Stomach (tissue), 8 donors: ENCODE measurements at regions not wholly inside any gene's neighbourhood (a gene's known extent, or its start where the extent isn't known, plus 50 kb on each side); places are given as distances from the start of the nearest gene placed in this dataset.

Source experiments
- DNase-seq, 2 donors: peaks; one replicate each; pipeline versions ENCODE4 v3.0.0 to v3.0.0-alpha.2; 2013 to 2019
- H3K27ac ChIP-seq, 5 donors: fragments of 200-600 bp in 4 of 5; sonication (generic) in 4 of 5; one replicate each; pipeline ENCODE4 v1.5.1; 2013 to 2019; ENCODE audit warnings: mild to moderate bottlenecking in 1 of 5, moderate library complexity in 1 of 5
- H3K27me3 ChIP-seq, 3 donors: fragments of 200-600 bp; sonication (generic); one replicate each; pipeline ENCODE4 v1.5.1; 2017 to 2019; ENCODE audit warnings: mixed run types in 1 of 3
- H3K36me3 ChIP-seq, 4 donors: fragments of 200-600 bp; sonication (generic); 1 replicate in 3 of 4; 2 replicates in 1 of 4; pipeline ENCODE4 v1.5.1; 2016 to 2019
- H3K4me1 ChIP-seq, 4 donors: fragments of 200-600 bp; sonication (generic); one replicate each; pipeline ENCODE4 v1.5.1; 2016 to 2019
- H3K4me3 ChIP-seq, 4 donors: fragments of 200-600 bp; sonication (generic) in 3 of 4; one replicate each; pipeline ENCODE4 v1.5.1; 2016 to 2019; ENCODE audit warnings: mild to moderate bottlenecking in 1 of 4
- H3K9me3 ChIP-seq, 4 donors: fragments of 200-600 bp; sonication (generic); one replicate each; pipeline ENCODE4 v1.5.1; 2016 to 2019
- EP300 ChIP-seq: sonication (generic); formaldehyde crosslinking; IDR thresholded peaks from one replicate; pipeline ENCODE4 v1.6.1; 2017; ENCODE audit warnings: antibody characterized with exemption
- POLR2A ChIP-seq, 4 donors: fragments of 450-650 bp; IDR thresholded peaks; one replicate each; pipeline ENCODE4 v1.6.1; 2016; ENCODE audit warnings: antibody characterized with exemption in 4 of 4, control low read depth in 2 of 4, mild to moderate bottlenecking in 1 of 4, moderate library complexity in 1 of 4
- POLR2AphosphoS5 ChIP-seq, 3 donors: sonication (generic); formaldehyde crosslinking; IDR thresholded peaks; one replicate each; pipeline ENCODE4 v1.6.1; 2016; ENCODE audit warnings: antibody characterized with exemption in 3 of 3
- WGBS, 5 donors: extraction: QIAGEN DNeasy Blood & Tissue Kit in 3 of 5; methylation state at CpG; one replicate each; pipeline versions ENCODE4 v1.1.5 to v1.1.7; 2013 to 2018; 5-methylcytosine and 5-hydroxymethylcytosine counted together
- intact Hi-C: fragments of 100-400 bp; cut with DNase I; formaldehyde crosslinking; loops from one replicate; pipeline ENCODE4 v1.15.1; 2023; ENCODE audit warnings: low total_unique reads
- TF ChIP-seq, protein P1 (sequence below), 7 experiments: fragments of 450-650 bp in 4 of 7; fragments of 200-600 bp in 3 of 7; sonication (generic) in 3 of 7; IDR thresholded peaks; one replicate each; pipeline ENCODE4 v1.5.1; 2016 to 2019; ENCODE audit warnings: antibody characterized with exemption in 7 of 7, control low read depth in 2 of 7, mild to moderate bottlenecking in 1 of 7
- donor health status: healthy with polysubstance abuse.
- donor health status: Bipolar disorder and iron deficiency.
- donor health status: healthy.

DNA sequence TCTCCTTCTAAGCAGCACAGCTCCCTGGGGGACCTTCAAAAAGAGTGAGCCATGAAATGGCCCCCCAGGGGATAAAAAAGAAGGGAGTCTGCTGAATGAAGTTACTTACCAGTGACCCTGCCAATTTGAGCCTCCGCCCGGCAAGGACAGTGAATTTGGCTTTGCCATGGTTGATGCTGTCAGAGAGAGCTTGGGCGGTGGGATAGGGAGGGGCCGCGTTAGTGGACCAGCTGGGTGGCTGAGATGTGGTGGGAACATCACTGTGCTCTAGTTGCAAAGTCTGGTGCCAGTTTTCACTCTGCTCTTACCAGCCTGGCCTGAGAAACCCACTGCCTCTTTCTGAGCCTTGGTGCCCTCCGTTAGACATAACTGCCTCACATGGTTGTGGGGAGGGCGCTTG lies 114.6 kb downstream of the MRM1 start:
- intact Hi-C loops = no loop called here
- no peaks in the 10 kb centered on the region for H3K9me3 ChIP-seq
- WGBS, 5 donors = 82 to 91% (median 88%) methylated on average over 7 of the region's 7 CpGs

DNA sequence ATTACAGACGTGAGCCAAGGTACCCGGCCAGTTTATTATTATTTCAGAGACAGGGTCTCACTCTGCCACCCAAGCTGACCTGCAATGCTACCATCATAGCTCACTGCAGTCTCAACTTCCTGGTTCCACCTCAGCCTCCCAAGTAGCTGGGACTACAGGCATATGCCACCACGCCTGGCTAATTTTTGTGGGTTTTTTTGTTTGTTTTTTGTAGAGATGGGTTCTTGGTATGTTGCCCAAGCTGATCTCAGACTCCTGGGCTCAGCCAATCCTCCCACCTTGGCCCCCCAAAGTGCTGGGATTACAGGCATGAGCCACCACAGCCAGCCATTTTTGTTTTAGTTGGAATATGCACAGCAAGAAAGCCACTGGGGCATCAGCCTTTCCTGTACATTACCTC lies 115.7 kb downstream of the MRM1 start:
- H3K4me3 ChIP-seq = no peak overlapping the region
- peaks cover 0 to 33% (median under 1%) of the 10 kb centered on the region in 3 donors for H3K27me3 ChIP-seq
- no peak overlapping the region for H3K27ac ChIP-seq
- H3K36me3 ChIP-seq = no peaks in the 10 kb centered on the region
- 77 to 87% (median 79%) methylated on average over 3 of the region's 3 CpGs for WGBS, 5 donors
- no peak for DNase-seq
- H3K4me1 ChIP-seq = peaks cover 4 to 5% (median 4%) of the 10 kb centered on the region in 4 donors
- intact Hi-C loops = no loop called here
- TF ChIP-seq, protein P1, sequence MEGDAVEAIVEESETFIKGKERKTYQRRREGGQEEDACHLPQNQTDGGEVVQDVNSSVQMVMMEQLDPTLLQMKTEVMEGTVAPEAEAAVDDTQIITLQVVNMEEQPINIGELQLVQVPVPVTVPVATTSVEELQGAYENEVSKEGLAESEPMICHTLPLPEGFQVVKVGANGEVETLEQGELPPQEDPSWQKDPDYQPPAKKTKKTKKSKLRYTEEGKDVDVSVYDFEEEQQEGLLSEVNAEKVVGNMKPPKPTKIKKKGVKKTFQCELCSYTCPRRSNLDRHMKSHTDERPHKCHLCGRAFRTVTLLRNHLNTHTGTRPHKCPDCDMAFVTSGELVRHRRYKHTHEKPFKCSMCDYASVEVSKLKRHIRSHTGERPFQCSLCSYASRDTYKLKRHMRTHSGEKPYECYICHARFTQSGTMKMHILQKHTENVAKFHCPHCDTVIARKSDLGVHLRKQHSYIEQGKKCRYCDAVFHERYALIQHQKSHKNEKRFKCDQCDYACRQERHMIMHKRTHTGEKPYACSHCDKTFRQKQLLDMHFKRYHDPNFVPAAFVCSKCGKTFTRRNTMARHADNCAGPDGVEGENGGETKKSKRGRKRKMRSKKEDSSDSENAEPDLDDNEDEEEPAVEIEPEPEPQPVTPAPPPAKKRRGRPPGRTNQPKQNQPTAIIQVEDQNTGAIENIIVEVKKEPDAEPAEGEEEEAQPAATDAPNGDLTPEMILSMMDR (IDR thresholded peaks at IDR 0.05) = no peak
- no peak for TF ChIP-seq POLR2AphosphoS5 (IDR thresholded peaks at IDR 0.05)
- no peak for TF ChIP-seq EP300
- no peak for TF ChIP-seq POLR2A (IDR thresholded peaks at IDR 0.05)
- H3K9me3 ChIP-seq = no peaks in the 10 kb centered on the region

More for the DNA sequence above, 114.6 kb downstream of the MRM1 start:
- Histone ChIP-seq H3K4me3 (no peak overlapping the region), H3K27me3 (peaks cover 0 to 33% (median 0%) of the 10 kb centered on the region in 3 donors), H3K4me1 (no peaks in the 10 kb centered on the region), H3K36me3 (no peaks in the 10 kb centered on the region), H3K27ac (no peak overlapping the region)
- DNase-seq = no peak
- TF ChIP-seq EP300 = no peak
- TF ChIP-seq, protein P1 (IDR thresholded peaks at IDR 0.05) = no peak
- TF ChIP-seq POLR2AphosphoS5 (IDR thresholded peaks at IDR 0.05) = no peak
- TF ChIP-seq POLR2A (IDR thresholded peaks at IDR 0.05) = no peak

DNA sequence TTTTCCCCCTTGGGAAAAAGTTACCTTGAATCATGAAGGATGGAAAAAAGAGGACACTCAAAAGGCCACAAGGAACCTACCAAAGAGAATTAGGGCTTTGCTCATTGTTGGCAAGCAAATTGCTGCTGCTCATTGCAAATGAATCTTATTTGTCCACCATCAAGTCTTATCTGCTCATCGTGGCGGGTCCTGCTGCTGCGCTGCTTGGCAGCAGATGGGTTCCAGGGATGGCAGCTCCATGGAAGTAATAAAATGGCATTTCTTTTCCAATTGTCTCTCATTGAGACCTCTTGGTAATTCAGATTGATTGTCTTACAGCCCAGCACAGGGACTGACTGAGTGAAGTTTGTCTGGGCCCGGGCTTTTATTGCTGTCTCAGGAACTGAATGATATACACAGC lies 118.7 kb downstream of the MRM1 start:
- TF ChIP-seq POLR2AphosphoS5 (IDR thresholded peaks at IDR 0.05) (no peak), EP300 (no peak), POLR2A (IDR thresholded peaks at IDR 0.05) (no peak)
- TF ChIP-seq, protein P1 (IDR thresholded peaks at IDR 0.05) = no peak
- intact Hi-C loops = no loop called here
- peaks cover 0 to 28% (median 5%) of the 10 kb centered on the region in 3 donors for H3K27me3 ChIP-seq
- H3K27ac ChIP-seq = no peak overlapping the region
- DNase-seq = no peak
- WGBS, 5 donors = 75 to 94% (median 86%) methylated on average over 4 of the region's 4 CpGs
- H3K36me3 ChIP-seq = no peaks in the 10 kb centered on the region
- no peak overlapping the region for H3K4me3 ChIP-seq
- no peaks in the 10 kb centered on the region for H3K9me3 ChIP-seq
- H3K4me1 ChIP-seq = peaks cover 11 to 16% (median 13%) of the 10 kb centered on the region in 4 donors

GRCh38 chr17:36721560-36722120 lies 120.3 kb downstream of the MRM1 start:
- Histone ChIP-seq H3K27me3 (peaks cover 0 to 21% (median 5%) of the 10 kb centered on the region in 3 donors), H3K36me3 (no peaks in the 10 kb centered on the region), H3K9me3 (no peaks in the 10 kb centered on the region), H3K4me3 (peak overlapping the region; percentile 47 to 53 (median 48)), H3K4me1 (peaks cover 11 to 16% (median 13%) of the 10 kb centered on the region in 4 donors), H3K27ac (peak overlapping the region in 1 of 5 donors; percentile 73)
- DNase-seq = no peak
- 35 to 59% (median 50%) methylated on average over 8 of the region's 8 CpGs for WGBS, 5 donors
- TF ChIP-seq, protein P1 (IDR thresholded peaks at IDR 0.05) = no peak
- TF ChIP-seq POLR2A (IDR thresholded peaks at IDR 0.05) (no peak), POLR2AphosphoS5 (IDR thresholded peaks at IDR 0.05) (no peak), EP300 (no peak)
- intact Hi-C loops = no loop called here
